Endothelial cell (in vitro differentiated cells): ENCODE measurements at regions not wholly inside any gene's neighbourhood (a gene's known extent, or its start where the extent isn't known, plus 50 kb on each side); places are given as distances from the start of the nearest gene placed in this dataset.

Experiments
- DNase-seq: peaks from one replicate; pipeline ENCODE4 v3.0.0; 2021; ENCODE audit warnings: low spot score
- H3K27ac Mint-ChIP-seq: one replicate; pipeline ENCODE4 v1.8.0; 2021; ENCODE audit warnings: mixed read lengths, inconsistent platforms; ENCODE audit not compliant: unreplicated experiment
- H3K27me3 Mint-ChIP-seq: one replicate; pipeline ENCODE4 v1.8.0; 2021; ENCODE audit warnings: mild to moderate bottlenecking, moderate library complexity, mixed read lengths, inconsistent platforms; ENCODE audit not compliant: unreplicated experiment
- H3K36me3 Mint-ChIP-seq: one replicate; pipeline ENCODE4 v1.8.0; 2021; ENCODE audit warnings: mild to moderate bottlenecking, low read depth, mixed read lengths, inconsistent platforms; ENCODE audit not compliant: unreplicated experiment
- H3K4me1 Mint-ChIP-seq: one replicate; pipeline ENCODE4 v1.8.0; 2021; ENCODE audit warnings: mild to moderate bottlenecking, mixed read lengths, inconsistent platforms; ENCODE audit not compliant: unreplicated experiment
- H3K4me3 Mint-ChIP-seq: one replicate; pipeline ENCODE4 v1.8.0; 2021; ENCODE audit warnings: mild to moderate bottlenecking, mixed read lengths, inconsistent platforms; ENCODE audit not compliant: unreplicated experiment
- H3K9me3 Mint-ChIP-seq: one replicate; pipeline ENCODE4 v1.8.0; 2021; ENCODE audit warnings: mixed read lengths, inconsistent platforms; ENCODE audit not compliant: unreplicated experiment
- CTCF ChIP-seq: fragments of 200-600 bp; sonication (generic); IDR thresholded peaks from one replicate; pipeline ENCODE4 v1.5.0; 2021; ENCODE audit warnings: antibody characterized with exemption; ENCODE audit not compliant: unreplicated experiment

DNA sequence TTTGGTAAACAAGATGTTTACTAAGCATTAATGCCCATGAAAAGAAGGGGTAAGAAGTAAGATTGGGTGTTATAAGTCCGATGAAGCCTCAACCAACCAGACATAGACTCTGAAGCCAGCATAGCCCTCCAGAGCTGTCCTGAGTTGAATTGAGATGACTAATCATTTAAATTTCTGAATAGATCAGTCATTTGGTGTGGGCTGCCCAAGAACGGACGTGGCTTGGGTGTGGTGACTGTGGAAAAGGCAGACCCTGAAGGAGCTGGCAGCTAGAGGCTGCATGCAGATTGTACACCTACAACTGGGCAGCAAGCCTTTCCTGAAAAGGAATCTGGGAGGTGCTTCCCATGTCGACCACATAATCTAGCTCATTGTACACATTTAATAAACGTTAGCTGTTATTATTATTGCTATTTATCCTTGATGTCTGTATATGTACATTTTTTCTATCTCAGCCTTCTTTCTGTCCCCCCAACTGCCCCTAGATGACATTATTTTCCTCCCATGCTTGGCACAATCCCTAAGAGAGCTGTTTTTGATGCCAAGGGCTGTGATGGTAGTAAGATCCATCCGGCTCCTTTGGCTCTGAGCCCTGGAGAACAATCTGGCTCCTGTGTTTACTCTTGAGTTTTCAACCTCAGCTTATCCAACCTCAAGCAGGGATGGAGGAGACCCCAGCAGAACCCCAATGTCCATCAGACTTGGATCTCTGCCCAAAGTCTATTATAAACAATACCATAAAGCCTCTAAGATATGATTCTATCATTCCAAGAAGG lies 57.6 kb upstream of the JAG1 start:
- DNase-seq: no peak
- Mint-ChIP-seq H3K4me1 (peaks cover 4% of the 10 kb centered on the region), H3K27ac (no peak overlapping the region), H3K4me3 (no peak overlapping the region), H3K9me3 (no peaks in the 10 kb centered on the region), H3K27me3 (no peaks in the 10 kb centered on the region), H3K36me3 (no peaks in the 10 kb centered on the region)
- TF ChIP-seq CTCF: no peak

DNA sequence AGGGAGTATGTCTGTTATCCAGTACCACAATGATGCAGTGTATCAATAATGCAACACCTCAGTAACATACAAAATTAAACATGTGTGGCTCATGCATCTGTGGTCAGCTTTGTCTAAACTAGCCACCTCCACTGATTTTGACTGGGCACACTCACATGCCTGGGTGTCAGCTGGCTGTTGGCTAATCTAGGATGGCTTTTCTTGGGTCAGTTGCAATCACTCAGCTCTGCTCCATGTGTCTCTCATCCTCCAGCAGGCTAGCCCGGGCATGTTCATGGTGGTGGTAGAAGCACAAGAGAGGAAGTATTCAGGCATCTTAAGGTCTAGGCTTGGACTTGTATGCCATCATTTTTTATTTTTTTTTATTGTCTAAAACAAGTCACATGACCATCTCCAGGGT lies 59.3 kb upstream of the JAG1 start:
- Mint-ChIP-seq H3K27ac (no peak overlapping the region), H3K4me3 (no peak overlapping the region), H3K27me3 (no peaks in the 10 kb centered on the region), H3K36me3 (no peaks in the 10 kb centered on the region), H3K9me3 (no peaks in the 10 kb centered on the region), H3K4me1 (peaks cover 4% of the 10 kb centered on the region)
- no peak for DNase-seq
- no peak for TF ChIP-seq CTCF

- Mint-ChIP-seq H3K4me3 (no peak overlapping the region), H3K4me1 (peaks cover 4% of the 10 kb centered on the region), H3K27me3 (no peaks in the 10 kb centered on the region), H3K36me3 (no peaks in the 10 kb centered on the region), H3K27ac (no peak overlapping the region), H3K9me3 (no peaks in the 10 kb centered on the region)
- no peak for DNase-seq
- no peak for TF ChIP-seq CTCF
Observed at GRCh38 chr20:10735195-10735949, 61.6 kb upstream of the JAG1 start.

GRCh38 chr20:10739134-10739533 lies 65.3 kb upstream of the JAG1 start:
- Mint-ChIP-seq H3K27me3 (no peaks in the 10 kb centered on the region), H3K36me3 (no peaks in the 10 kb centered on the region), H3K27ac (no peak overlapping the region), H3K9me3 (no peaks in the 10 kb centered on the region), H3K4me3 (no peak overlapping the region), H3K4me1 (peaks cover 4% of the 10 kb centered on the region)
- no peak for TF ChIP-seq CTCF
- no peak for DNase-seq

- no peaks in the 10 kb centered on the region for H3K27me3 Mint-ChIP-seq
- no peaks in the 10 kb centered on the region for H3K36me3 Mint-ChIP-seq
- peaks cover 4% of the 10 kb centered on the region for H3K4me1 Mint-ChIP-seq
- TF ChIP-seq CTCF: no peak
- H3K4me3 Mint-ChIP-seq: no peak overlapping the region
- no peak overlapping the region for H3K27ac Mint-ChIP-seq
- no peaks in the 10 kb centered on the region for H3K9me3 Mint-ChIP-seq
- no peak for DNase-seq
Observed at GRCh38 chr20:10739566-10739965, 65.8 kb upstream of the JAG1 start.
